BE2C (cell line): ENCODE measurements at regions not wholly inside any gene's neighbourhood (a gene's known extent, or its start where the extent isn't known, plus 50 kb on each side); places are given as distances from the start of the nearest gene placed in this dataset.
"Not testable (repeated sequence)": the region's sequence is repeated elsewhere in the genome, so short reads cannot be mapped to it uniquely, and the experiment has no call there.

Experiments used
- DNase-seq: peaks from one replicate; pipeline ENCODE4 v3.0.0-alpha.2; 2020
- H3K27me3 ChIP-seq: fragments of 250-450 bp; sonication (Bioruptor Pico); 2 replicates; pipeline ENCODE4 v1.5.1; 2020; ENCODE audit warnings: mild to moderate bottlenecking
- H3K36me3 ChIP-seq: fragments of 250-450 bp; sonication (Bioruptor Pico); 2 replicates; pipeline ENCODE4 v1.5.1; 2020; ENCODE audit warnings: mild to moderate bottlenecking
- H3K4me1 ChIP-seq: fragments of 250-450 bp; sonication (Bioruptor Pico); 2 replicates; pipeline ENCODE4 v1.5.1; 2020
- H3K4me3 ChIP-seq: 2 replicates; pipeline ENCODE4 v1.5.1; 2011; ENCODE audit warnings: low read depth, low read length
- H3K9me3 ChIP-seq: fragments of 250-450 bp; sonication (Bioruptor Pico); 2 replicates; pipeline ENCODE4 v1.5.1; 2020
- CTCF ChIP-seq: IDR thresholded peaks from 2 replicates; pipeline ENCODE4 v1.5.1; 2012; ENCODE audit warnings: mild to moderate bottlenecking, low read depth, low read length

DNA sequence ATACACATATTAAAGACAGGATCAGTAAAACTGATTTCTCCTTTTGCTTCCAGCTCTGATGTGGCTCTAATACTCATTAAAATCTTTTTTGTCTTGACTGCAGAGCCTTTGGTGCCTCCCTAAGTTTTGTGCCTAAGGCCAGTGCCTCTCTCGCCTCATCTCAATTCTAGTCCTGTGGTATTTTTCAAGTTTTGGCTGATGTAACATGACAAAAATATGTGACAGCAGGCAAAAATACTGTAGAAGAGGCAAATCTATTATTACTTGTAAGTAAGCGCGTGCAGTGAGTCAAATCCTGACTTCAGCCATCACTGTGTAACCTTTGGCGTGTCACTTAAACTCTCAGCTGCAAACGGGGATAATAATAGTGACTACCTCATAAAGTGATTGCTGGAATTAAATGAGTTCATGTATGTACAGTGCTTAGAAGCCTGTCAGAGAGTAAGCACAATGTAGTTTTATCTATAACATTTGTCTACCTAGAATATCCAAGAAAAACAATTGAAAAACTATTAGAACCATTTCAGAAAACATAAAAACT is 74.0 kb downstream of the MAB21L3 start:
- Histone ChIP-seq H3K4me1 (no peaks in the 10 kb centered on the region), H3K36me3 (no peaks in the 10 kb centered on the region), H3K27me3 (no peaks in the 10 kb centered on the region), H3K4me3 (no peak overlapping the region), H3K9me3 (no peaks in the 10 kb centered on the region)
- no peak for DNase-seq
- no peak for TF ChIP-seq CTCF

GRCh38 chr1:116189481-116189880 is 78.3 kb downstream of the MAB21L3 start:
- H3K27me3 ChIP-seq, result no peaks in the 10 kb centered on the region
- no peak overlapping the region for H3K4me3 ChIP-seq
- H3K36me3 ChIP-seq, result no peaks in the 10 kb centered on the region
- H3K9me3 ChIP-seq, result no peaks in the 10 kb centered on the region
- H3K4me1 ChIP-seq, result no peaks in the 10 kb centered on the region
- no peak for DNase-seq
- TF ChIP-seq CTCF, result no peak

GRCh38 chr1:116191294-116191693 is 80.1 kb downstream of the MAB21L3 start:
- Histone ChIP-seq H3K9me3 (no peaks in the 10 kb centered on the region), H3K27me3 (no peaks in the 10 kb centered on the region)
- no peak for TF ChIP-seq CTCF

GRCh38 chr1:116193768-116194167 is 82.6 kb downstream of the MAB21L3 start:
- H3K4me3 ChIP-seq, result no peak overlapping the region
- H3K36me3 ChIP-seq, result no peaks in the 10 kb centered on the region
- TF ChIP-seq CTCF, result no peak
- no peaks in the 10 kb centered on the region for H3K9me3 ChIP-seq
- DNase-seq, result no peak
- H3K27me3 ChIP-seq, result no peaks in the 10 kb centered on the region
- no peaks in the 10 kb centered on the region for H3K4me1 ChIP-seq

More at GRCh38 chr1:116191294-116191693, 80.1 kb downstream of the MAB21L3 start:
- Histone ChIP-seq H3K36me3 (no peaks in the 10 kb centered on the region), H3K4me3 (no peak overlapping the region), H3K4me1 (no peaks in the 10 kb centered on the region)
- DNase-seq, result no peak

DNA sequence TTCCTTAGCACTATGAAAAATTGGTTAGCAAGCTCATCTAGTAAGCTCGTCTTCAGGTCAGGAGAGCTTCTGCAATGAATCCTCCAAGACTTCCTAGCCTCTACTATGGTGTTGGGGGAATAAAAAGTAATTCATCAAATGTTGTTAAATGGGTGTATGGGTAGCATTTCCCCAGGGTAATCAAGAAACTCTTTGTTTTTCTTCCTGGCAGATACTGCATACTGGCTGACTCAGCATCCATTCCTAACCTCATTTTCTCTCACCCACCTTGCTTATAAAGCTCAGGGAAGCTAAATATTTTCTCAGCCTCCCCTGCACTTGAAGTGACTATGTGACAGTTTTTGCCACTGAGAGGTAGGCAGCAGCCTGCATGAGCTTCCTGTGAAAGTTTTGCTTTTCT is 83.4 kb downstream of the MAB21L3 start:
- H3K9me3 ChIP-seq, result no peaks in the 10 kb centered on the region
- H3K4me1 ChIP-seq, result no peaks in the 10 kb centered on the region
- no peaks in the 10 kb centered on the region for H3K27me3 ChIP-seq
- H3K36me3 ChIP-seq, result no peaks in the 10 kb centered on the region
- no peak for TF ChIP-seq CTCF
- no peak overlapping the region for H3K4me3 ChIP-seq
- no peak for DNase-seq

DNA sequence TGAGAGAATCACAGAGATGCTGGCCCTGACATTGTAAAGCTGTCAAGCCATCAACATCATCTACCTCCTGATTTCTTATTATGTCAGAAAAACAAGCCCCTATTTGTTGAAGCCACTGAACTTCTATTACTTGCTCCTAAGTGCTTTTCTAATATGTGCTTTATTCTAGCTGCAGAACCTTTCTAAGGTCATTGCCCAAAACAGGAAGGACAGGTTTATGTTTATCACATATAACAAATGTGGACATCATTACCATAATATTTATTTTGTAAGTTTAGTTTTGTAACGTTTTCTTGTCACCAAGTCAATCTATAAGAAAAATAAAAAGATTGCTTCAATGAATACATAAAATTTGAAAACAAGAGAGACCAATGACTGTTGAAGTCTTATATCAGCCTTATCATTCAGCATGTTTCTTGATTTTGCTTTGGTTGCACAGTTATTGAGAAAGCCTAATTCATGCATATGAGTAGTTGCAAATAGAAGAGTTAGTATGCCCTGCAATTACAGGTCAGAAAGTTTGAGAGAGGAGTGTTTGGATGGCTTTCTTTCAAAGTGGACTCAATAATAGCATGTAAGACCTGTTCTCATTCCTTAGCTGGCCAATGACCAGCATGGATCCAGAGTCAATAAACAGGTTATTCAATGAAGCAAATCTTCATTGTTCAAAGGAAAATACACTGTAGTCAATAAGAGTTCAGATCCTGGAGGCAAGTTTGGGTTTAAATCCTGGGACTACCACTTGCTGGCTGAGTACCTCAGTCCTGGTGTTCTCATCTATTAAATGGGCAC is 84.1 kb downstream of the MAB21L3 start:
- H3K27me3 ChIP-seq, result no peaks in the 10 kb centered on the region
- H3K9me3 ChIP-seq, result no peaks in the 10 kb centered on the region
- DNase-seq, result no peak
- no peaks in the 10 kb centered on the region for H3K4me1 ChIP-seq
- no peak overlapping the region for H3K4me3 ChIP-seq
- TF ChIP-seq CTCF, result no peak
- no peaks in the 10 kb centered on the region for H3K36me3 ChIP-seq

GRCh38 chr1:116200343-116200742 is 89.1 kb downstream of the MAB21L3 start:
- not testable (repeated sequence) for H3K36me3 ChIP-seq, H3K9me3 ChIP-seq, DNase-seq, H3K27me3 ChIP-seq, H3K4me1 ChIP-seq, H3K4me3 ChIP-seq
